Fibroblast of mammary gland (primary cell): ENCODE measurements at regions not wholly inside any gene's neighbourhood (a gene's known extent, or its start where the extent isn't known, plus 50 kb on each side); places are given as distances from the start of the nearest gene placed in this dataset.
"Not testable (repeated sequence)": the region's sequence is repeated elsewhere in the genome, so short reads cannot be mapped to it uniquely, and the experiment has no call there.

Experiments used
- DNase-seq: peaks from one replicate; pipeline ENCODE4 v3.0.0-alpha.2; 2010; ENCODE audit warnings: low read depth
- H3K4me3 ChIP-seq: 2 replicates; pipeline ENCODE4 v1.5.1; 2011; ENCODE audit warnings: low read depth, mild to moderate bottlenecking, low read length, moderate library complexity; ENCODE audit not compliant: control insufficient read depth
- CTCF ChIP-seq: conservative IDR thresholded peaks from 2 replicates; pipeline ENCODE4 v1.5.1; 2011; ENCODE audit warnings: low read depth, low read length, inconsistent platforms; ENCODE audit not compliant: control insufficient read depth, insufficient read depth

DNA sequence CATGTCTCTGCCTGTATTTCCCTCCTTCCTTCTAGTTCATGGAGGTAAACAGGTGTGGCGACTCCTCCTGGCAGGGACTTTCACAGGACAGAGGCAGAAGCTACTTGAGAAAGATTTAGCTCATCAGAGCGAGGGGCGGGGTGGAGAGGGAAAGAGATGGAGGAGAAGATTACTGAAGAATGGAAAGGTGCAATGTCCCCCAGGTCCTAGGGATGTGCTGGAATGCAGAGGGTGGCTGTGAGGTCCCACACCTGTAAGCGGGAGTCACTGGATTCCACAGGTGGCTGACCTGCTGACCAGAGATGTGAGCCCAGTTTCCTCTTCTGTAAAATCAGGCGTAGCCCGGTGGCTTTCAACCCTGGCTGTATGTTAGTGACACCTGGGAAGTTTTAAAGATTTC is 199.2 kb upstream of the SULF2 start:
- no peak for DNase-seq
- TF ChIP-seq CTCF, result no peak
- no peak overlapping the region for H3K4me3 ChIP-seq

DNA sequence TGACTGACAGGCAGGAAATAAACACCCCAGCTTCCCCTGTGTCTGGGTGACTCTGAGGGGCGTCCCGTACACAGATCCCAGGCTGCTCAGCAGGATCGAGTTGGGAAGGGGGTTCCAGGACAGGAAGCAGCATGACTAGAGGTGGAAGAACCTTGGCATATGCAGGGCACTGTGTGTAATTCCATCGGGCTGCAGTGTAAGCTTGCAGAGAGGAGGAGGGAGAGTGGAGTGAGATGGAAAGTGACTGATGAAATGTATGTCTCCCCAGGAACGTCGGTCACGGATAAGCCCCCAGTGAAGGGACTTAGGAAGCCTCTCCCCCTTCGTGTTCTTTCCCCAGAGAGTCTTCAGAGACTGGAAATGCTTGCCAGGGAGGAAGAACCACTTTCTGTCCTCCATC is 198.4 kb upstream of the SULF2 start:
- not testable (repeated sequence) for H3K4me3 ChIP-seq

DNA sequence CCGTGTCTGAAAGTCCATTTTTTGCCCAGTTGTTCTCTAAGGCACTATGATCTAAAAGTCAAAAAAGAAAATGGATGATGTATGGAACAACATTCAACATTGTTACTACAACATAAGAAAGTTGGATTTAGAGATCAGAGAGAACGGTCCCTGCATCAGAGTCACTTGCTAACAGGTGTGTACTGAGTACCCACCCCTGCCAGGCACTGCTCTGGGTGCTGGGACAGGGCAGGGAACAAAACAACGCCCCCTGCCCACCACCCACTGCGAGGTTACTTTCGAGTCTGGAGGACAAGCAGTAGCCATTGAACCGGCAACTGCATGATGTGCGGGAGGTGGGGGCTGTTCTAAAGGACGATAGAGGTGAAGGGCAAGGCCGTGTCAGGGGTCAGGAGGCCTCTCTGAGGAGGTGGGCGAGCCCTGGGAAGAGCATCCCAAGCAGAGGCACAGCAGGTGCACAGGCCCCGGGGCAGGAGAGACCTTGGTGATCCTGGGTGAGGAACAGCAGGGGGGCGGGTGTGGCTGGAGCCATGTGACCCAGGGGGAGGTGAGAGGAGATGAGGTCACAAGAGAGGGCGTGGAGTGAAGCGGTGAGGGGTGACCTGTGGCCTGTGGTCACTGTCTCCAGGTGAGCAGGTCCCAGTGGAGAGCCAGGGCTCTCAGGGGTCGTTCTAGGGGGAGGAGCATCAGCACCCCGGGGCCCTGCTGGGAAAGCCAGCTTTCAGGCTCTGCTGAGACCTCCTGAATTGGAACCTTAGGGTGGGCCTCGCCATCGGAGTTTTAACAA is 197.5 kb upstream of the SULF2 start:
- no peak overlapping the region for H3K4me3 ChIP-seq
- no peak for TF ChIP-seq CTCF
- DNase-seq, result no peak

More for the DNA sequence above, 198.4 kb upstream of the SULF2 start:
- DNase-seq, result not testable (repeated sequence)

DNA sequence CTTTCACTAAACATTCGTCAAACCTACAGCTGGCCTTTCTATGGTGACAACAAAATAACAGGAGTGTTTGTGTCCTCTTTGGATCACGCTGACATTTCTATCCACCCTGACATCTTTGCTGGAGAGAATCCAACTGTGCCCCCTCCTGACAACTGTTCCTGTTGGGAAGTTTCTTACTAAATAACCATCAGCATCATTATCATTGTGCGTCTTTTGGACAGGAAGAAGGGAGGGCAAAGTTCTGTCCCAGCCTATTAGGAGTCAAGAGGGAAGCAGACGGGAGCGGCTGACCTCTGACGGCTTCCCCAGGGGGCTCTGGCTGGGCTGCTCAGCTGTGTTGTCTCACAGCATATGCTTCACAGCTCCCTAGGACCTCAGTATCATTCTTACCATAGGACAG is 195.9 kb upstream of the SULF2 start:
- DNase-seq, result no peak
- H3K4me3 ChIP-seq, result no peak overlapping the region
- no peak for TF ChIP-seq CTCF

GRCh38 chr20:47980336-47981177 is 195.3 kb upstream of the SULF2 start:
- no peak overlapping the region for H3K4me3 ChIP-seq
- TF ChIP-seq CTCF, result no peak
- no peak for DNase-seq

- H3K4me3 ChIP-seq, DNase-seq: not testable (repeated sequence)
Observed at GRCh38 chr20:47979361-47980095, 194.2 kb upstream of the SULF2 start.

GRCh38 chr20:47978428-47979120 is 193.3 kb upstream of the SULF2 start:
- not testable (repeated sequence) for DNase-seq, H3K4me3 ChIP-seq

DNA sequence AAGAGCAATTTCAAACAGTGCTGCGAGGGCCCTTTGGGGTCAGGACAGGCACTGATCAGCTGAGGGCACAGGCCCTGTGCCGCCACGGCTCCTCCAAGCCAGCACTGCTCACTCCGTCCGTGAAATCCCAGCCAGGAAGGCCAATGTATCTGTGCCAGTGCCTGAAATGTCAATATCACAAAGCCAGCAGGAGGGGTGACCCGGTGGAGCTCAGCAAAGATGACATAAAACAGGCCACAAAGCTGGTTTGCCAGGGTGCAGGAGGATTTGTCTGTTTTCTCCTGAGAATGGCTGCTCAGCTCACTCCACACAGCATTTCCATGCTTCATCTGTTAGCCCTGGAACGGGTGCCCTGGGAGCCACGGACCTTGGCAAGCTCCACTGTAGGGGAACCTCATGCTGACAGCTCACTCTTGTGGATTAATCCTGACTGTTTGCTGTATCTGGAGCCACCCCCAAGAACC is 192.5 kb upstream of the SULF2 start:
- not testable (repeated sequence) for DNase-seq, H3K4me3 ChIP-seq

DNA sequence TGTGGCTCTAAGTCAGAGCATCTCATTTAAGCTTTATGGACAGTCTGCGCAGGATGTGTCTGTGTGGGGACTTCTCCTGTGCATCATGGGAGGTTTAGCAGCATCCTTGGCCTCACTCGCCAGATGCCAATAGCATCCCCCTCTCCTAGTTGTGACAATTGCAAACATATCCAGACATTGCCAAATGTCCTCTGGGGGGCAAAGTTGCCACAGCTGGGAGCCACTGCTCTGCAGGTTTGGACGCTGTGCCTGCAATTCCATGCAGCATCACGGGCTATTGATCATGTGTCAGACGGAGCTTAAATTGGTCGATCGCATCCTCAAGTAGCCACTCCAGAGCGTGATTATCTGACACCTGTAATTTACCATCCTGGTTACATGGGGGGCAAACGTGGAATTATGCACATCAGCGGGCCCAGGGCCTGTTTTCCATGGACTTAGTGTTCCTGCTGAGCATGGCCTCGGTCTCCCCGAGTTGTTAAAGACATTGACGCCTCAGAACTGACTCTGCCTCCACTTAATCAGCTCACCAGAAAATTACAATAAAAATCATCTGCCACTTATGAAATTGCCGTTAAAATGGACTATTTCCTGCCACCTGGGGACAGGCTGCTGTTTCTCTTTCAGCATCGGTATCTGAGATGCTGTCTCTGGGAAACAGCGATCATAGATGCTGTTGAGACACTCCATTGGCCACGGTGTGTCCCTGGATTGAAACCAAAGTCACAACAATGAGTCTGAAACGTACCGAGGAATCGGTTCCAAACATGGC is 191.9 kb upstream of the SULF2 start:
- H3K4me3 ChIP-seq, DNase-seq: not testable (repeated sequence)
